ENCODE measurements at regions not wholly inside any gene's neighbourhood (a gene's known extent, or its start where the extent isn't known, plus 50 kb on each side); places are given as distances from the start of the nearest gene placed in this dataset.

GRCh38 chr12:92601680-92602079, 101.1 kb upstream of the PLEKHG7 start:
- no peak for DNase-seq (ENCODE audit: extremely low read depth, insufficient read length)
- no peak for TF ChIP-seq CTCF (IDR thresholded peaks at IDR 0.05; ENCODE audit: insufficient read depth, low read length, poor library complexity, severe bottlenecking)
- H3K36me3 ChIP-seq (ENCODE audit: control insufficient read depth, insufficient read depth, low read length): no peaks in the 10 kb centered on the region
- no peak overlapping the region for H3K4me3 ChIP-seq (replicated peaks; ENCODE audit: low read depth, low read length)
- H3K27me3 ChIP-seq (replicated peaks; ENCODE audit: control insufficient read depth, insufficient read depth, low read length): no peaks in the 10 kb centered on the region

GRCh38 chr12:92601176-92601575, 101.6 kb upstream of the PLEKHG7 start:
- DNase-seq (ENCODE audit: extremely low read depth, insufficient read length): no peak
- no peak overlapping the region for H3K4me3 ChIP-seq (replicated peaks; ENCODE audit: low read depth, low read length)
- no peak for TF ChIP-seq CTCF (IDR thresholded peaks at IDR 0.05; ENCODE audit: insufficient read depth, low read length, poor library complexity, severe bottlenecking)
- no peaks in the 10 kb centered on the region for H3K27me3 ChIP-seq (replicated peaks; ENCODE audit: control insufficient read depth, insufficient read depth, low read length)
- H3K36me3 ChIP-seq (ENCODE audit: control insufficient read depth, insufficient read depth, low read length): no peaks in the 10 kb centered on the region

GRCh38 chr12:92600052-92600451, 102.7 kb upstream of the PLEKHG7 start:
- Histone ChIP-seq H3K36me3 (ENCODE audit: control insufficient read depth, insufficient read depth, low read length) (no peaks in the 10 kb centered on the region), H3K27me3 (replicated peaks; ENCODE audit: control insufficient read depth, insufficient read depth, low read length) (no peaks in the 10 kb centered on the region), H3K4me3 (replicated peaks; ENCODE audit: low read depth, low read length) (no peak overlapping the region)
- TF ChIP-seq CTCF (IDR thresholded peaks at IDR 0.05; ENCODE audit: insufficient read depth, low read length, poor library complexity, severe bottlenecking): no peak
- no peak for DNase-seq (ENCODE audit: extremely low read depth, insufficient read length)

GRCh38 chr12:92597997-92598396, 104.8 kb upstream of the PLEKHG7 start:
- no peaks in the 10 kb centered on the region for H3K27me3 ChIP-seq (replicated peaks; ENCODE audit: control insufficient read depth, insufficient read depth, low read length)
- H3K4me3 ChIP-seq (replicated peaks; ENCODE audit: low read depth, low read length): no peak overlapping the region
- no peaks in the 10 kb centered on the region for H3K36me3 ChIP-seq (ENCODE audit: control insufficient read depth, insufficient read depth, low read length)
- TF ChIP-seq CTCF (IDR thresholded peaks at IDR 0.05; ENCODE audit: insufficient read depth, low read length, poor library complexity, severe bottlenecking): no peak
- no peak for DNase-seq (ENCODE audit: extremely low read depth, insufficient read length)

- no peak for TF ChIP-seq CTCF (IDR thresholded peaks at IDR 0.05; ENCODE audit: insufficient read depth, low read length, poor library complexity, severe bottlenecking)
- Histone ChIP-seq H3K4me3 (replicated peaks; ENCODE audit: low read depth, low read length) (no peak overlapping the region), H3K36me3 (ENCODE audit: control insufficient read depth, insufficient read depth, low read length) (no peaks in the 10 kb centered on the region), H3K27me3 (replicated peaks; ENCODE audit: control insufficient read depth, insufficient read depth, low read length) (no peaks in the 10 kb centered on the region)
- no peak for DNase-seq (ENCODE audit: extremely low read depth, insufficient read length)
Observed at GRCh38 chr12:92597118-92597517, 105.7 kb upstream of the PLEKHG7 start.

- no peak for DNase-seq (ENCODE audit: extremely low read depth, insufficient read length)
- H3K36me3 ChIP-seq (ENCODE audit: control insufficient read depth, insufficient read depth, low read length): no peaks in the 10 kb centered on the region
- no peak for TF ChIP-seq CTCF (IDR thresholded peaks at IDR 0.05; ENCODE audit: insufficient read depth, low read length, poor library complexity, severe bottlenecking)
- H3K27me3 ChIP-seq (replicated peaks; ENCODE audit: control insufficient read depth, insufficient read depth, low read length): no peaks in the 10 kb centered on the region
- no peak overlapping the region for H3K4me3 ChIP-seq (replicated peaks; ENCODE audit: low read depth, low read length)
Observed at GRCh38 chr12:92596383-92596782, 106.4 kb upstream of the PLEKHG7 start.

Data from GM06990 (cell line).